Activated CD4-positive, alpha-beta T cell treated with anti-CD3 and anti-CD28 coated beads for 36 hours (primary cell): ENCODE measurements at regions not wholly inside any gene's neighbourhood (a gene's known extent, or its start where the extent isn't known, plus 50 kb on each side); places are given as distances from the start of the nearest gene placed in this dataset.
"Not testable (repeated sequence)": the region's sequence is repeated elsewhere in the genome, so short reads cannot be mapped to it uniquely, and the experiment has no call there.

ENCODE experiments used
- ATAC-seq: fragments of 200-7000 bp; cut with Tn5 transposase; one replicate; pipeline ENCODE4 v1.10.0; 2021; ENCODE audit warnings: mild to moderate bottlenecking, moderate library complexity
- CTCF ChIA-PET: fragments of 350-600 bp; sonication (Branson Sonifier 250); formaldehyde crosslinking; loops from one replicate; lab custom pipeline; 2021; ENCODE audit warnings: antibody characterized with exemption; lab: Charles Lee
- POLR2A ChIA-PET: fragments of 350-600 bp; sonication (Branson Sonifier 250); formaldehyde crosslinking; loops from one replicate; lab custom pipeline; 2021; ENCODE audit warnings: antibody characterized with exemption, inconsistent platforms; lab: Charles Lee
- DNase-seq: peaks from one replicate; pipeline ENCODE4 v3.0.0-alpha.2; 2020
- H3K27ac Mint-ChIP-seq: one replicate; pipeline ENCODE4 v1.8.0; 2021; ENCODE audit warnings: mixed read lengths
- H3K27me3 Mint-ChIP-seq: one replicate; pipeline ENCODE4 v1.8.0; 2021; ENCODE audit warnings: mixed read lengths
- H3K36me3 Mint-ChIP-seq: one replicate; pipeline ENCODE4 v1.8.0; 2021; ENCODE audit warnings: low read depth, mixed read lengths
- H3K4me1 Mint-ChIP-seq: one replicate; pipeline ENCODE4 v1.8.0; 2021; ENCODE audit warnings: mixed read lengths
- H3K4me3 Mint-ChIP-seq: one replicate; pipeline ENCODE4 v1.8.0; 2021; ENCODE audit warnings: mild to moderate bottlenecking, moderate library complexity, mixed read lengths
- H3K9me3 Mint-ChIP-seq: one replicate; pipeline ENCODE4 v1.8.0; 2021; ENCODE audit warnings: low read depth, mixed read lengths
- intact Hi-C, 2 experiments: fragments of 100-400 bp; cut with DNase I in 1 of 2; cut with micrococcal nuclease in 1 of 2; formaldehyde crosslinking; loops; one replicate each; pipeline versions ENCODE4 v1.14.2 to v1.15.1; 2022 to 2024; cut with DNase I, micrococcal nuclease

- DNase-seq (no peak), ATAC-seq (no peak)
- ChIA-PET POLR2A (no interaction called here), CTCF (no interaction called here)
- no peak overlapping the region for H3K27ac Mint-ChIP-seq
- no peak overlapping the region for H3K4me3 Mint-ChIP-seq
- H3K36me3 Mint-ChIP-seq: no peaks in the 10 kb centered on the region
- H3K4me1 Mint-ChIP-seq: peaks cover 3% of the 10 kb centered on the region
- intact Hi-C loops: no loop called here
- H3K27me3 Mint-ChIP-seq: no peaks in the 10 kb centered on the region
- no peaks in the 10 kb centered on the region for H3K9me3 Mint-ChIP-seq
Observed at GRCh38 chr15:81056304-81056703, 55.6 kb downstream of the TLNRD1 start.

GRCh38 chr15:81060470-81060869 is 59.7 kb downstream of the TLNRD1 start:
- Mint-ChIP-seq H3K27ac (no peak overlapping the region), H3K27me3 (no peaks in the 10 kb centered on the region), H3K4me3 (no peak overlapping the region), H3K4me1 (peaks cover 3% of the 10 kb centered on the region), H3K9me3 (no peaks in the 10 kb centered on the region), H3K36me3 (no peaks in the 10 kb centered on the region)
- CTCF ChIA-PET: interaction anchor here (0.7 to 1.0 kb wide), 4 partner anchors 12 to 284 kb away, joined by 3 to 4 read pairs (median 4); no protein-coding TSS in a partner anchor
- intact Hi-C loops: no loop called here
- no peak for DNase-seq
- POLR2A ChIA-PET: no interaction called here
- no peak for ATAC-seq

DNA sequence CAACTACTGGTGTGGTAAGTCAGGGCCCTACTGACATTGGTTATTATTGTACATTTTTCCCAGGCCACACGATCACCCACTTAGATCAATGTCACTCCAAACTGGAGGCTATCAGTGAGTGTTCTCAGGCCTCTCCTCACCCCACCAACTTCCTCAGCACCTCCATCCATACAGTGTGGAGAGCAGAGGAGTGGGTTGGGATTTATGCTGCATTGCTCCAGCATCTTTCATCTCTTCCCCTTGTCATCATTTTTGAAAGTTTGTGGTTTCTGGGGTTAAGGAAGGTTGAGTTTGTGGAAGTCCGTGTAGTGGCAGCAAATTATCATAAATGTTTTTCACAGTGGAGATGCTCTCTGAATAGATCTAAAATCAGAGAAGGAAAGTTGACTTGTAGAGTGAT is 60.2 kb downstream of the TLNRD1 start:
- ATAC-seq (no peak), DNase-seq (no peak)
- no peaks in the 10 kb centered on the region for H3K36me3 Mint-ChIP-seq
- H3K4me1 Mint-ChIP-seq: peaks cover 3% of the 10 kb centered on the region
- H3K27ac Mint-ChIP-seq: no peak overlapping the region
- H3K27me3 Mint-ChIP-seq: no peaks in the 10 kb centered on the region
- POLR2A ChIA-PET: no interaction called here
- CTCF ChIA-PET: interaction anchor here (0.8 to 1.3 kb wide), 3 partner anchors 12 to 284 kb away, joined by 3 read pairs; no protein-coding TSS in a partner anchor
- intact Hi-C loops: no loop called here
- H3K9me3 Mint-ChIP-seq: no peaks in the 10 kb centered on the region
- H3K4me3 Mint-ChIP-seq: no peak overlapping the region

GRCh38 chr15:81061490-81062253 is 60.9 kb downstream of the TLNRD1 start:
- Mint-ChIP-seq H3K4me1 (peaks cover 3% of the 10 kb centered on the region), H3K36me3 (no peaks in the 10 kb centered on the region), H3K27me3 (no peaks in the 10 kb centered on the region), H3K4me3 (no peak overlapping the region), H3K9me3 (no peaks in the 10 kb centered on the region), H3K27ac (no peak overlapping the region)
- CTCF ChIA-PET: interaction anchor here (1.3 kb wide), 1 partner anchor 13 kb away, joined by 3 read pairs; no protein-coding TSS in a partner anchor
- POLR2A ChIA-PET: no interaction called here
- ATAC-seq (no peak), DNase-seq (no peak)
- intact Hi-C loops: no loop called here

DNA sequence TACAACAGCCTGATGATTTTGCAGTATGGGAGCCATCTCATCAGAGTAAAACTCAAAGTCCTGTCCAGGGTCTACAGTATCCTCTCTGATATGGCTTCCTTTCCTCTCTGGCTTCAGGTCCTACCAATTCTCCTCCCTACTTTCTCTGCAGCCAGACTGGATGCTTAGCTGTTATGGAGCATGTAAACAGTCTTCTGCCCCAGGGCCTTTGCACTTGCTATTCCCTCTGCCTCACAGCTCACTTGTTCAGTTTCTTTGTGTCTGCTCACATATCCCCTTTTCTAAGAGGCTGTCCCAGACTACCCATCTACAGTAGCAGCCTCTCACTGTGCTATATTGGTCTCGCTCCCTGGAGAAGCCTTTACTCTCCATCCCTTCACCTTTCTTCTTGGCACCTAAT is 62.2 kb downstream of the TLNRD1 start:
- Mint-ChIP-seq H3K4me1 (peaks cover 3% of the 10 kb centered on the region), H3K9me3 (no peaks in the 10 kb centered on the region), H3K36me3 (no peaks in the 10 kb centered on the region), H3K27me3 (no peaks in the 10 kb centered on the region), H3K4me3 (no peak overlapping the region), H3K27ac (no peak overlapping the region)
- ChIA-PET POLR2A (no interaction called here), CTCF (no interaction called here)
- DNase-seq: no peak
- intact Hi-C loops: no loop called here
- no peak for ATAC-seq

- H3K4me3 Mint-ChIP-seq: no peak overlapping the region
- CTCF ChIA-PET: interaction anchor here (0.6 kb wide), 1 partner anchor 86 kb away, joined by 4 read pairs; no protein-coding TSS in a partner anchor
Observed at GRCh38 chr15:81064253-81064652, 63.5 kb downstream of the TLNRD1 start.

DNA sequence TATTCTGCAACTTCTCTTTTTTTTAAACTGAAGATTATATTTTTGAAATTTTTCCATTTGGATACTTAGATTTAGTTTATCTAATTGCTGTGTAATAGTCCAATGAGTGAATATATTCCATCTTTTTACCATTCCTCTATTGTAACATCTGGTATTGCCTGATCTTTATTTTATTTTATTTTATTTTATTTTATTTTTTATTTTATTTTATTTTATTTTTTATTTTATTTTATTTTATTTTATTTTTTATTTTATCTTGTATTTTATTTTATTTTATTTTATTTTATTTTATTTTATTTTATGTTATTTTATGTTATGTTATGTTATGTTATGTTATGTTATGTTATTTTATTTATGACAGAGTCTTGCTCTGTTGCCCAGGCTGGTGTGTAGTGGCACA is 66.5 kb upstream of the CFAP161 start:
- H3K9me3 Mint-ChIP-seq, POLR2A ChIA-PET, H3K36me3 Mint-ChIP-seq, H3K4me3 Mint-ChIP-seq, H3K27ac Mint-ChIP-seq, H3K27me3 Mint-ChIP-seq, CTCF ChIA-PET, H3K4me1 Mint-ChIP-seq, ATAC-seq, intact Hi-C loops, DNase-seq: not testable (repeated sequence)

More at GRCh38 chr15:81064253-81064652, 63.5 kb downstream of the TLNRD1 start:
- Mint-ChIP-seq H3K9me3 (no peaks in the 10 kb centered on the region), H3K27me3 (no peaks in the 10 kb centered on the region), H3K36me3 (no peaks in the 10 kb centered on the region), H3K27ac (no peak overlapping the region), H3K4me1 (peaks cover 3% of the 10 kb centered on the region)
- DNase-seq: no peak
- ATAC-seq: no peak
- intact Hi-C loops: no loop called here
- POLR2A ChIA-PET: no interaction called here

GRCh38 chr15:81068516-81068915 is 65.6 kb upstream of the CFAP161 start:
- Mint-ChIP-seq H3K4me3 (no peak overlapping the region), H3K27ac (no peak overlapping the region), H3K36me3 (no peaks in the 10 kb centered on the region), H3K4me1 (no peaks in the 10 kb centered on the region), H3K9me3 (no peaks in the 10 kb centered on the region), H3K27me3 (no peaks in the 10 kb centered on the region)
- intact Hi-C loops: no loop called here
- DNase-seq (no peak), ATAC-seq (no peak)
- ChIA-PET CTCF (no interaction called here), POLR2A (no interaction called here)

- Mint-ChIP-seq H3K4me3 (no peak overlapping the region), H3K9me3 (no peaks in the 10 kb centered on the region), H3K27ac (no peak overlapping the region), H3K4me1 (no peaks in the 10 kb centered on the region), H3K36me3 (no peaks in the 10 kb centered on the region), H3K27me3 (no peaks in the 10 kb centered on the region)
- intact Hi-C loops: no loop called here
- ChIA-PET CTCF (no interaction called here), POLR2A (no interaction called here)
- ATAC-seq (no peak), DNase-seq (no peak)
Observed at GRCh38 chr15:81069356-81069755, 64.7 kb upstream of the CFAP161 start.

GRCh38 chr15:81069909-81070308 is 64.2 kb upstream of the CFAP161 start:
- Mint-ChIP-seq H3K9me3 (no peaks in the 10 kb centered on the region), H3K4me1 (no peaks in the 10 kb centered on the region), H3K4me3 (no peak overlapping the region), H3K27ac (no peak overlapping the region), H3K36me3 (no peaks in the 10 kb centered on the region), H3K27me3 (no peaks in the 10 kb centered on the region)
- CTCF ChIA-PET: no interaction called here
- ATAC-seq: no peak
- no peak for DNase-seq
- intact Hi-C loops: no loop called here
- POLR2A ChIA-PET: no interaction called here

DNA sequence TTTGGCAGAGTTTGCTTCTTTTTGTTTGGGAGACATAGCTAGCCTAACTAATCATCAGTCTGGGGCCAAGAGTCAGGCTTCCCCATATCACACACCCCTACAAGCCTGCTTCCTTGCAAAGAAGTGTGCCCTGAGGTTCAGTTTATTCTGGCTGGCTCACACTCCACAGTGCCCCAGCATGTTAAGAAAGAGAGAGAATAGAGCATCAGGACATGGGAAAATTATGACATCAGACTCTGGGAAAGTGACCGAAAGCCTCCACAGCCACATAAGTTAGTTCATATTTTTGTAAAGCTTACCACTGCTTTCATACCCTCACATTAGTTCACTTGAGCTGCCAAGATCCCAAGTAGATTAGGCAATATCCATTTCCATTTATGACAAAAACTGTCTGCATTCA is 63.0 kb upstream of the CFAP161 start:
- intact Hi-C loops: no loop called here
- ATAC-seq: no peak
- Mint-ChIP-seq H3K36me3 (no peaks in the 10 kb centered on the region), H3K4me3 (no peak overlapping the region), H3K9me3 (no peaks in the 10 kb centered on the region), H3K27ac (no peak overlapping the region), H3K4me1 (no peaks in the 10 kb centered on the region), H3K27me3 (no peaks in the 10 kb centered on the region)
- CTCF ChIA-PET: no interaction called here
- no peak for DNase-seq
- POLR2A ChIA-PET: no interaction called here

DNA sequence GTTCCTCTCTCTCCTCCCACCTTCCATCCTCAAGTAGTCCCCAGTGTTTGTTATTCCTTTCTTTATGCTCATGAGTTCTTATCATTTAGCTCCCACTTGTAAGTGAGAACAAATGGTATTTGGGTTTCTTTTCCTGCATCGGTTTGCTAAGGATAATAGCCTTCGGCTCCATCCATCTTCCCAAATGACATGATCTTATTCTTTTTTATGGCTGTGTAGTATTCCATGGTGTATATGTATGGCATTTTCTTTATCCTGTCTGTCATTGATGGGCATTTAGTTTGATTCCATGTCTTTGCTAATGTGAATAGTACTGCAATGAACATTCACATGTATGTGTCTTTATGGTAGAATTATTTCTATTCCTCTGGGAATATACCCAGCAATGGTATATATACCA is 62.4 kb upstream of the CFAP161 start:
- intact Hi-C loops: no loop called here
- ChIA-PET CTCF (no interaction called here), POLR2A (no interaction called here)
- H3K36me3 Mint-ChIP-seq: no peaks in the 10 kb centered on the region
- no peak overlapping the region for H3K27ac Mint-ChIP-seq
- H3K9me3 Mint-ChIP-seq: no peaks in the 10 kb centered on the region
- no peaks in the 10 kb centered on the region for H3K27me3 Mint-ChIP-seq
- ATAC-seq (no peak), DNase-seq (no peak)
- no peaks in the 10 kb centered on the region for H3K4me1 Mint-ChIP-seq
- H3K4me3 Mint-ChIP-seq: no peak overlapping the region
